Spleen (tissue), 7 donors: ENCODE measurements at regions not wholly inside any gene's neighbourhood (a gene's known extent, or its start where the extent isn't known, plus 50 kb on each side); places are given as distances from the start of the nearest gene placed in this dataset.

Source experiments
- POLR2A ChIP-seq, 3 donors: fragments of 450-650 bp; IDR thresholded peaks; one replicate each; pipeline ENCODE4 v1.5.1; 2017; ENCODE audit warnings: antibody characterized with exemption in 3 of 3, mild to moderate bottlenecking in 1 of 3
- POLR2AphosphoS5 ChIP-seq, 3 donors: sonication (generic); formaldehyde crosslinking; IDR thresholded peaks; one replicate each; pipeline ENCODE4 v1.5.1; 2017; ENCODE audit warnings: antibody characterized with exemption in 3 of 3
- TF ChIP-seq, protein P1 (sequence below), 11 experiments: fragments of 200-600 bp in 7 of 11; fragments of 450-650 bp in 4 of 11; sonication (generic) in 4 of 11; IDR thresholded peaks in 8 of 11; conservative IDR thresholded peaks in 3 of 11; 1 replicate in 7 of 11; 2 replicates in 4 of 11; pipeline versions ENCODE4 v1.4.0 to v1.8.0; 2016 to 2021; ENCODE audit warnings: antibody characterized with exemption in 11 of 11, inconsistent platforms in 4 of 11, mild to moderate bottlenecking in 1 of 11
- donor health status: DM: no; HTN: no; CAD: no; lungs with moderate emphysema.
- donor health status: DM: no; HTN: no; CAD: no.
- donor health status: DM: no; HTN: no; CAD: no.

DNA sequence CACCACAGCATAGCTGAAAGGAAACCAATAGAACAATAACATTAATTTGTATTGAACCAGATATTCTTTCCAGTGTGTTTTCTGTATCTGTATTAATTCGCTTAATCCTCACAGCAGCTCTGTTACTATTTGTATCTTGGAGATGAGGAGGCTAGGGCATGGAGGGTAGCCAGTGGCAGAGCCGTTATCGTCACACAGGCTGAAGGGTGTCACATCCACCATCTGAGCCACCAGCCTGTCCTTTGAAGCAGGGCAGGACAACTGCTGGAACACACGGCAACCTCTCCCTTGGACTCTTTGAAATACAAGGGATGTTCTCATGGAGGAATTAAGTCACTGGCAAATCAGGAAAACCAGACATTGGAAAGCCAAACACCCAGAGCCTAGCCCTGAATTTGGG is 628.0 kb upstream of the CDH4 start:
- TF ChIP-seq, protein P1, sequence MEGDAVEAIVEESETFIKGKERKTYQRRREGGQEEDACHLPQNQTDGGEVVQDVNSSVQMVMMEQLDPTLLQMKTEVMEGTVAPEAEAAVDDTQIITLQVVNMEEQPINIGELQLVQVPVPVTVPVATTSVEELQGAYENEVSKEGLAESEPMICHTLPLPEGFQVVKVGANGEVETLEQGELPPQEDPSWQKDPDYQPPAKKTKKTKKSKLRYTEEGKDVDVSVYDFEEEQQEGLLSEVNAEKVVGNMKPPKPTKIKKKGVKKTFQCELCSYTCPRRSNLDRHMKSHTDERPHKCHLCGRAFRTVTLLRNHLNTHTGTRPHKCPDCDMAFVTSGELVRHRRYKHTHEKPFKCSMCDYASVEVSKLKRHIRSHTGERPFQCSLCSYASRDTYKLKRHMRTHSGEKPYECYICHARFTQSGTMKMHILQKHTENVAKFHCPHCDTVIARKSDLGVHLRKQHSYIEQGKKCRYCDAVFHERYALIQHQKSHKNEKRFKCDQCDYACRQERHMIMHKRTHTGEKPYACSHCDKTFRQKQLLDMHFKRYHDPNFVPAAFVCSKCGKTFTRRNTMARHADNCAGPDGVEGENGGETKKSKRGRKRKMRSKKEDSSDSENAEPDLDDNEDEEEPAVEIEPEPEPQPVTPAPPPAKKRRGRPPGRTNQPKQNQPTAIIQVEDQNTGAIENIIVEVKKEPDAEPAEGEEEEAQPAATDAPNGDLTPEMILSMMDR (IDR thresholded peaks at IDR 0.05 in 8 of 11, conservative IDR thresholded peaks at IDR 0.05 in 3 of 11): no peak
- TF ChIP-seq POLR2A (IDR thresholded peaks at IDR 0.05) (no peak), POLR2AphosphoS5 (IDR thresholded peaks at IDR 0.05) (no peak)
